ENCODE measurements at regions not wholly inside any gene's neighbourhood (a gene's known extent, or its start where the extent isn't known, plus 50 kb on each side); places are given as distances from the start of the nearest gene placed in this dataset.

DNA sequence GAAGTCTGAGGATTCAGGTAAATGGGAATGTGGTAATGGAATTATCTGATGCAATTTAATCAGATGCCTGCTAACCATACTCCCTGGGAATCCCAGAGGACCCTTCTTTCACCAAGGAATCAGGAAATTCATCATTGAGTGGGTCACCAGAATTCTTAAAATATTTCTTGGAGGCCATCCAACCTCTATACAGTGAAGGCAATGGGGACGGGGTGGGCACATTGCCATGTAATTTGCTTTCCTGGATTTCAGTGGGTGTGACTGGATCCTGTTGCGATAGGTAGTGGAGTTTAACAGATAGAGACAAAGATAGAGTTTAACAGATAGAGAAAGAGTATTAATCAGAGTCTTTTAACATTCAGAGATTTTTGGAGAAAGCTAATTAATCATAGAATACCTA is 394.4 kb downstream of the DAD1 start (continued):
- TF ChIP-seq NFYB (IDR thresholded peaks at IDR 0.05; ENCODE audit: insufficient read depth, low read depth, low read length), result no peak
- TF ChIP-seq ZNF384 (IDR thresholded peaks at IDR 0.05; ENCODE audit: borderline replicate concordance, low read depth, low read length), result no peak
- no peak for TF ChIP-seq ESRRA (IDR thresholded peaks at IDR 0.05; ENCODE audit: low read length)
- TF ChIP-seq ZNF274 (IDR thresholded peaks at IDR 0.05; ENCODE audit: insufficient read depth, insufficient read length), result no peak
- TF ChIP-seq POLR2AphosphoS2 (IDR thresholded peaks at IDR 0.05; ENCODE audit: low read depth, low read length), result no peak

DNA sequence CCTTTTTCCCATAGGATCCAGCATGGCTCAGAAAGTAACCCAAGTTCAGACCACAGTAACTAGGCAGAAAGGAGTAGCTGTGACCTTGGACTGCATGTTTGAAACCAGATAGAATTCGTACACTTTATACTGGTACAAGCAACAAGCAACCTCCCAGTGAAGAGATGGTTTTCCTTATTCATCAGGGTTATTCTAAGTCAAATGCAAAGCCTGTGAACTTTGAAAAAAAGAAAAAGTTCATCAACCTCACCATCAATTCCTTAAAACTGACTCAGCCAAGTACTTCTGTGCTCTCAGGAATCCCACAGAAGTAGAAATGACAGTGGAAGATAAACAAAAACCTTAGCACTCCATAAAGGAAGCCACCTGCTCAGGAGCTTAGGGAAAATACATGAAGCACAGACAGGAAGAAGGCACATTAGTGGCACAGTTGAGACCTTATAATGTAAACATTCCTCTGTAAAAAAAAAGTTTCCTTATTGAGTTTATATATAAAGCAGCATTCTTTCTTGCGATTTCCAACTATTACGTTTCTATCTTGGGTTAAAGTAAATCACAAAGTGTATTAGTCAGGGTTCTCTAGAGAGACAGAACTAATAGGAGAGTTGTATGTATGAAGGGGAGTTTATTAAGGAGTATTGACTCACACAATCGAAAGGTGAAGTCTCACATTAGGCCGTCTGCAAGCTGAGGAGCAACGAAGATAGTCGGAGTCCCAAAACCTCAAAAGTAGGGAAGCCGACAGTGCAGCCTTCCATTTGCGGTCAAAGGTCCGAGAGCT is 398.4 kb downstream of the DAD1 start:
- H3K9me3 ChIP-seq (replicated peaks; ENCODE audit: control insufficient read depth, insufficient read depth, low read length), result no peaks in the 10 kb centered on the region
- no peaks in the 10 kb centered on the region for H3K79me2 ChIP-seq (ENCODE audit: control insufficient read depth, insufficient read depth, low read length)
- ChIA-PET RAD21 (ENCODE audit: unreplicated experiment) (no interaction called here), POLR2A (no interaction called here), SMC1A (ENCODE audit: uncharacterized antibody, unreplicated experiment) (interaction anchor here (1.2 kb wide), 1 partner anchor 16 kb away, joined by 4 read pairs; no protein-coding TSS in a partner anchor), CTCF (interaction anchor here (1.0 to 2.2 kb wide), 2 partner anchors 10 to 24 kb away, joined by 3 to 15 read pairs; no protein-coding TSS in a partner anchor)
- DNase-seq (ENCODE audit: low read depth, low spot score) (no peak), ATAC-seq (no peak), FAIRE-seq (no peak)
- no peak overlapping the region for H3K4me2 ChIP-seq (ENCODE audit: control insufficient read depth, insufficient read depth)
- BruUV-seq (replicated peaks), result no TSS peak
- H3K27ac ChIP-seq (ENCODE audit: control insufficient read depth, insufficient read depth), result no peak overlapping the region
- H4K20me1 ChIP-seq (ENCODE audit: control insufficient read depth, insufficient read depth), result no peaks in the 10 kb centered on the region
- WGBS (ENCODE audit: insufficient coverage, insufficient replicate concordance, low lambda C conversion rate, missing lambda C conversion rate), result 60% methylated on average over 10 of the region's 10 CpGs
- no peak overlapping the region for H2AFZ ChIP-seq (ENCODE audit: control insufficient read depth, low read depth, low read length)
- H3K4me3 ChIP-seq, result no peak overlapping the region
- no peaks in the 10 kb centered on the region for H3K36me3 ChIP-seq (ENCODE audit: control insufficient read depth in 2 of 2, insufficient read depth in 2 of 2, low read length in 1 of 2)
- H3K4me1 ChIP-seq (ENCODE audit: control insufficient read depth, insufficient read depth, low read length), result no peaks in the 10 kb centered on the region
- no peak overlapping the region for H3K9ac ChIP-seq (ENCODE audit: control insufficient read depth, insufficient read depth, low read length)
- in situ Hi-C loops (cut with MboI), result no loop called here
- intact Hi-C loops (cut with micrococcal nuclease; ENCODE audit: unreplicated experiment), result no loop called here
- 0 out of 4 replicates have a peak, but pooled peaks cover 1 to 6% of the 10 kb centered on the region in 2 experiments for H3K27me3 ChIP-seq (replicated peaks in 1 of 2; ENCODE audit: control insufficient read depth in 2 of 2, insufficient read depth in 2 of 2, low read length in 1 of 2)
- no peak for TF ChIP-seq BACH1 (IDR thresholded peaks at IDR 0.05; ENCODE audit: borderline replicate concordance)
- no peak for TF ChIP-seq SMC3 (IDR thresholded peaks at IDR 0.05; ENCODE audit: borderline replicate concordance, low read length)
- TF ChIP-seq CHD1 (IDR thresholded peaks at IDR 0.05; ENCODE audit: low read depth, low read length), result no peak
- TF ChIP-seq RBBP5 (conservative IDR thresholded peaks at IDR 0.05), result no peak
- TF ChIP-seq, protein P1, sequence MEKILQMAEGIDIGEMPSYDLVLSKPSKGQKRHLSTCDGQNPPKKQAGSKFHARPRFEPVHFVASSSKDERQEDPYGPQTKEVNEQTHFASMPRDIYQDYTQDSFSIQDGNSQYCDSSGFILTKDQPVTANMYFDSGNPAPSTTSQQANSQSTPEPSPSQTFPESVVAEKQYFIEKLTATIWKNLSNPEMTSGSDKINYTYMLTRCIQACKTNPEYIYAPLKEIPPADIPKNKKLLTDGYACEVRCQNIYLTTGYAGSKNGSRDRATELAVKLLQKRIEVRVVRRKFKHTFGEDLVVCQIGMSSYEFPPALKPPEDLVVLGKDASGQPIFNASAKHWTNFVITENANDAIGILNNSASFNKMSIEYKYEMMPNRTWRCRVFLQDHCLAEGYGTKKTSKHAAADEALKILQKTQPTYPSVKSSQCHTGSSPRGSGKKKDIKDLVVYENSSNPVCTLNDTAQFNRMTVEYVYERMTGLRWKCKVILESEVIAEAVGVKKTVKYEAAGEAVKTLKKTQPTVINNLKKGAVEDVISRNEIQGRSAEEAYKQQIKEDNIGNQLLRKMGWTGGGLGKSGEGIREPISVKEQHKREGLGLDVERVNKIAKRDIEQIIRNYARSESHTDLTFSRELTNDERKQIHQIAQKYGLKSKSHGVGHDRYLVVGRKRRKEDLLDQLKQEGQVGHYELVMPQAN (conservative IDR thresholded peaks at IDR 0.05), result no peak
- no peak for TF ChIP-seq TAF1 (IDR thresholded peaks at IDR 0.05; ENCODE audit: borderline replicate concordance, low read depth, low read length)
- no peak for TF ChIP-seq NFXL1 (IDR thresholded peaks at IDR 0.05; ENCODE audit: borderline replicate concordance)
- TF ChIP-seq, protein P2, sequence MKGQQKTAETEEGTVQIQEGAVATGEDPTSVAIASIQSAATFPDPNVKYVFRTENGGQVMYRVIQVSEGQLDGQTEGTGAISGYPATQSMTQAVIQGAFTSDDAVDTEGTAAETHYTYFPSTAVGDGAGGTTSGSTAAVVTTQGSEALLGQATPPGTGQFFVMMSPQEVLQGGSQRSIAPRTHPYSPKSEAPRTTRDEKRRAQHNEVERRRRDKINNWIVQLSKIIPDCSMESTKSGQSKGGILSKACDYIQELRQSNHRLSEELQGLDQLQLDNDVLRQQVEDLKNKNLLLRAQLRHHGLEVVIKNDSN (IDR thresholded peaks at IDR 0.05; ENCODE audit: borderline replicate concordance, extremely low read length, insufficient read depth, low read depth, low read length), result no peak
- TF ChIP-seq ZSCAN29 (IDR thresholded peaks at IDR 0.05), result no peak
- TF ChIP-seq, protein P3, sequence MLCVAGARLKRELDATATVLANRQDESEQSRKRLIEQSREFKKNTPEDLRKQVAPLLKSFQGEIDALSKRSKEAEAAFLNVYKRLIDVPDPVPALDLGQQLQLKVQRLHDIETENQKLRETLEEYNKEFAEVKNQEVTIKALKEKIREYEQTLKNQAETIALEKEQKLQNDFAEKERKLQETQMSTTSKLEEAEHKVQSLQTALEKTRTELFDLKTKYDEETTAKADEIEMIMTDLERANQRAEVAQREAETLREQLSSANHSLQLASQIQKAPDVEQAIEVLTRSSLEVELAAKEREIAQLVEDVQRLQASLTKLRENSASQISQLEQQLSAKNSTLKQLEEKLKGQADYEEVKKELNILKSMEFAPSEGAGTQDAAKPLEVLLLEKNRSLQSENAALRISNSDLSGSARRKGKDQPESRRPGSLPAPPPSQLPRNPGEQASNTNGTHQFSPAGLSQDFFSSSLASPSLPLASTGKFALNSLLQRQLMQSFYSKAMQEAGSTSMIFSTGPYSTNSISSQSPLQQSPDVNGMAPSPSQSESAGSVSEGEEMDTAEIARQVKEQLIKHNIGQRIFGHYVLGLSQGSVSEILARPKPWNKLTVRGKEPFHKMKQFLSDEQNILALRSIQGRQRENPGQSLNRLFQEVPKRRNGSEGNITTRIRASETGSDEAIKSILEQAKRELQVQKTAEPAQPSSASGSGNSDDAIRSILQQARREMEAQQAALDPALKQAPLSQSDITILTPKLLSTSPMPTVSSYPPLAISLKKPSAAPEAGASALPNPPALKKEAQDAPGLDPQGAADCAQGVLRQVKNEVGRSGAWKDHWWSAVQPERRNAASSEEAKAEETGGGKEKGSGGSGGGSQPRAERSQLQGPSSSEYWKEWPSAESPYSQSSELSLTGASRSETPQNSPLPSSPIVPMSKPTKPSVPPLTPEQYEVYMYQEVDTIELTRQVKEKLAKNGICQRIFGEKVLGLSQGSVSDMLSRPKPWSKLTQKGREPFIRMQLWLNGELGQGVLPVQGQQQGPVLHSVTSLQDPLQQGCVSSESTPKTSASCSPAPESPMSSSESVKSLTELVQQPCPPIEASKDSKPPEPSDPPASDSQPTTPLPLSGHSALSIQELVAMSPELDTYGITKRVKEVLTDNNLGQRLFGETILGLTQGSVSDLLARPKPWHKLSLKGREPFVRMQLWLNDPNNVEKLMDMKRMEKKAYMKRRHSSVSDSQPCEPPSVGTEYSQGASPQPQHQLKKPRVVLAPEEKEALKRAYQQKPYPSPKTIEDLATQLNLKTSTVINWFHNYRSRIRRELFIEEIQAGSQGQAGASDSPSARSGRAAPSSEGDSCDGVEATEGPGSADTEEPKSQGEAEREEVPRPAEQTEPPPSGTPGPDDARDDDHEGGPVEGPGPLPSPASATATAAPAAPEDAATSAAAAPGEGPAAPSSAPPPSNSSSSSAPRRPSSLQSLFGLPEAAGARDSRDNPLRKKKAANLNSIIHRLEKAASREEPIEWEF (IDR thresholded peaks at IDR 0.05; ENCODE audit: insufficient replicate concordance, low read depth, low read length), result no peak
